HepG2 (cell line): ENCODE measurements at regions not wholly inside any gene's neighbourhood (a gene's known extent, or its start where the extent isn't known, plus 50 kb on each side); places are given as distances from the start of the nearest gene placed in this dataset.
"Not testable (repeated sequence)": the region's sequence is repeated elsewhere in the genome, so short reads cannot be mapped to it uniquely, and the experiment has no call there.

Source experiments
- ATAC-seq: fragments of 200-7000 bp; cut with Tn5 transposase; 3 replicates; pipeline ENCODE4 v1.9.1; 2020; ENCODE audit warnings: mild to moderate bottlenecking, moderate library complexity
- BruUV-seq: library from RNA; stranded (reverse); fragments of 400-500 nt; replicated peaks from 2 replicates; lab custom pipeline; 2021; lab: Mats Ljungman, UMichigan
- CTCF ChIA-PET: fragments of 300-600 bp; formaldehyde crosslinking; extraction: SDS; loops from one replicate; lab custom pipeline; 2021; ENCODE audit warnings: low total read pairs, inconsistent platforms, low intra/inter-chr PET ratio; lab: Yijun Ruan, JAX
- POLR2A ChIA-PET: fragments of 350-600 bp; sonication (Branson Sonifier 250); formaldehyde crosslinking; loops from one replicate; lab custom pipeline; 2020; ENCODE audit warnings: antibody characterized with exemption, inconsistent platforms; lab: Yijun Ruan, JAX
- DNase-seq: peaks from one replicate; pipeline ENCODE4 v3.0.0-alpha.2; 2015; ENCODE audit warnings: low spot score
- FAIRE-seq: peaks from 3 replicates; lab custom pipeline; 2011; peaks lifted over from hg19 to GRCh38; lab: Jason Lieb, UNC
- H2AFZ ChIP-seq: one replicate; pipeline ENCODE4 v1.6.1; 2011; ENCODE audit warnings: low read length, inconsistent platforms
- H3K27ac ChIP-seq: fragments of 300-600 bp; 3 replicates; pipeline ENCODE4 v1.8.0; 2011; ENCODE audit warnings: mixed run types, mild to moderate bottlenecking, mixed read lengths, low read length, inconsistent platforms; ENCODE audit not compliant: insufficient read depth; ENCODE audit errors: extremely low read length
- H3K27me3 ChIP-seq, 2 experiments: fragments of 200-600 bp in 1 of 2; 2 replicates in 1 of 2; 3 replicates in 1 of 2; pipeline versions ENCODE4 v1.6.0 to v1.8.0; 2011; ENCODE audit warnings: low read length in 2 of 2, mild to moderate bottlenecking in 2 of 2, moderate library complexity in 2 of 2, inconsistent platforms in 1 of 2; ENCODE audit not compliant: insufficient read depth in 2 of 2, control insufficient read depth in 1 of 2
- H3K36me3 ChIP-seq, 2 experiments: fragments of 200-600 bp in 1 of 2; replicated peaks in 1 of 2; 2 replicates in 1 of 2; 3 replicates in 1 of 2; pipeline versions ENCODE4 v1.5.1 to v1.8.0; 2011; ENCODE audit warnings: low read length in 2 of 2, inconsistent platforms in 1 of 2; ENCODE audit not compliant: insufficient read depth in 2 of 2, control insufficient read depth in 1 of 2
- H3K4me1 ChIP-seq: 2 replicates; pipeline ENCODE4 v1.5.1; 2012; ENCODE audit warnings: low read length, inconsistent platforms; ENCODE audit not compliant: insufficient read depth
- H3K4me2 ChIP-seq: 2 replicates; pipeline ENCODE4 v1.6.0; 2011; ENCODE audit warnings: low read depth, low read length, inconsistent platforms
- H3K4me3 ChIP-seq, 3 experiments: fragments of 200-600 bp in 1 of 3; sonication (generic), shearing (Covaris generic) in 1 of 3; replicated peaks in 1 of 3; 2 replicates each; pipeline ENCODE4 v1.5.1; 2011 to 2016; ENCODE audit warnings: low read length in 3 of 3, inconsistent platforms in 2 of 3, low read depth in 2 of 3, mild to moderate bottlenecking in 2 of 3, control low read depth in 1 of 3, mixed read lengths in 1 of 3; ENCODE audit not compliant: insufficient read depth in 1 of 3
- H3K79me2 ChIP-seq: one replicate; pipeline ENCODE4 v1.6.1; 2011; ENCODE audit warnings: low read length, inconsistent platforms; ENCODE audit not compliant: insufficient read depth
- H3K9ac ChIP-seq: 2 replicates; pipeline ENCODE4 v1.6.0; 2011; ENCODE audit warnings: mild to moderate bottlenecking, low read depth, low read length, inconsistent platforms; ENCODE audit not compliant: insufficient read depth
- H3K9me3 ChIP-seq: 2 replicates; pipeline ENCODE4 v1.5.1; 2012; ENCODE audit warnings: mild to moderate bottlenecking, low read length
- H4K20me1 ChIP-seq: 2 replicates; pipeline ENCODE4 v1.6.0; 2011; ENCODE audit warnings: inconsistent platforms, mild to moderate bottlenecking, low read length, moderate library complexity; ENCODE audit not compliant: insufficient read depth
- DNMT3B ChIP-seq: conservative IDR thresholded peaks from 2 replicates; pipeline ENCODE4 v1.6.1; 2016; ENCODE audit warnings: missing biosample characterization, control low read depth
- ISX ChIP-seq: sonication (generic); formaldehyde crosslinking; conservative IDR thresholded peaks from 2 replicates; pipeline ENCODE4 v1.5.0; 2020; ENCODE audit warnings: missing genetic modification reagents
- ZNF501 ChIP-seq: sonication (generic); formaldehyde crosslinking; IDR thresholded peaks from 2 replicates; pipeline ENCODE4 v1.5.1; 2020; ENCODE audit warnings: mild to moderate bottlenecking, moderate library complexity, missing genetic modification reagents
- WGBS: methylation state at CpG from one replicate; pipeline ENCODE4 v1.1.6; 2017; ENCODE audit warnings: low lambda C conversion rate; 5-methylcytosine and 5-hydroxymethylcytosine counted together
- in situ Hi-C: cut with HindIII; loops from 2 replicates; pipeline ENCODE4 v1.10.0; 2017; ENCODE audit warnings: low pct_unique_long_range_greater_than_20kb; ENCODE audit not compliant: extremely low pct_ligation_motif_present
- intact Hi-C: fragments of 100-400 bp; cut with micrococcal nuclease; formaldehyde crosslinking; loops from one replicate; pipeline ENCODE4 v1.10.0; 2022; ENCODE audit not compliant: unreplicated experiment
- TF ChIP-seq, protein P1 (sequence below), 2 experiments: IDR thresholded peaks; 2 replicates each; pipeline ENCODE4 v1.6.1; 2011 to 2012; ENCODE audit warnings: low read length in 2 of 2, borderline replicate concordance in 1 of 2, low read depth in 1 of 2, mild to moderate bottlenecking in 1 of 2, moderate library complexity in 1 of 2
- TF ChIP-seq, protein P2 (sequence below): sonication (generic); formaldehyde crosslinking; IDR thresholded peaks from 2 replicates; pipeline ENCODE4 v1.4.0; 2020; ENCODE audit warnings: missing genetic modification reagents, low read depth, mild to moderate bottlenecking, borderline replicate concordance
- TF ChIP-seq, protein P3 (sequence below): sonication (generic); formaldehyde crosslinking; IDR thresholded peaks from 2 replicates; pipeline ENCODE4 v1.8.0; 2022; ENCODE audit warnings: missing genetic modification reagents, mild to moderate bottlenecking, borderline replicate concordance
- TF ChIP-seq, protein P4 (sequence below): sonication (generic); formaldehyde crosslinking; IDR thresholded peaks from 2 replicates; pipeline ENCODE4 v1.9.0; 2022; ENCODE audit warnings: missing genetic modification reagents, mild to moderate bottlenecking, borderline replicate concordance

DNA sequence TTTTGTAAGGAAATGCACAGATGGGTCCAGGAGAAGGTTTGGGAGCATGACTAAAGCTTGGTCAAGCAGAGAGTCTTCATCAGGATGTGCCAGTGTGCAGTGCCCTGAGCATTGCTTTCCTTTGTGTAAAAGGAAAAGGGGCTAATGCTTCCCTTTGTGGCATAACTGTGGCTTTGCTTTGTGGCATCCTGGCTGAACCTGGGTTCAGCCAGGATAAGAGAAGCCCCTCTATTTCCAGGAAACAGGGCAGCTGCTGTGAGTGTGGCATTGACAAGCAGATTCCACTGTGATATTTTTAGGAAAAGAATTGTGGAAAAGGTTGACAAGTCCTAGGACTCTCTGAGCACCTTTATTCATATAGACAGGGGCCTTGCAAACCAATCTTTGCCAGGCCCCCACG lies 193.4 kb upstream of the CXCL12 start:
- TF ChIP-seq, protein P1, sequence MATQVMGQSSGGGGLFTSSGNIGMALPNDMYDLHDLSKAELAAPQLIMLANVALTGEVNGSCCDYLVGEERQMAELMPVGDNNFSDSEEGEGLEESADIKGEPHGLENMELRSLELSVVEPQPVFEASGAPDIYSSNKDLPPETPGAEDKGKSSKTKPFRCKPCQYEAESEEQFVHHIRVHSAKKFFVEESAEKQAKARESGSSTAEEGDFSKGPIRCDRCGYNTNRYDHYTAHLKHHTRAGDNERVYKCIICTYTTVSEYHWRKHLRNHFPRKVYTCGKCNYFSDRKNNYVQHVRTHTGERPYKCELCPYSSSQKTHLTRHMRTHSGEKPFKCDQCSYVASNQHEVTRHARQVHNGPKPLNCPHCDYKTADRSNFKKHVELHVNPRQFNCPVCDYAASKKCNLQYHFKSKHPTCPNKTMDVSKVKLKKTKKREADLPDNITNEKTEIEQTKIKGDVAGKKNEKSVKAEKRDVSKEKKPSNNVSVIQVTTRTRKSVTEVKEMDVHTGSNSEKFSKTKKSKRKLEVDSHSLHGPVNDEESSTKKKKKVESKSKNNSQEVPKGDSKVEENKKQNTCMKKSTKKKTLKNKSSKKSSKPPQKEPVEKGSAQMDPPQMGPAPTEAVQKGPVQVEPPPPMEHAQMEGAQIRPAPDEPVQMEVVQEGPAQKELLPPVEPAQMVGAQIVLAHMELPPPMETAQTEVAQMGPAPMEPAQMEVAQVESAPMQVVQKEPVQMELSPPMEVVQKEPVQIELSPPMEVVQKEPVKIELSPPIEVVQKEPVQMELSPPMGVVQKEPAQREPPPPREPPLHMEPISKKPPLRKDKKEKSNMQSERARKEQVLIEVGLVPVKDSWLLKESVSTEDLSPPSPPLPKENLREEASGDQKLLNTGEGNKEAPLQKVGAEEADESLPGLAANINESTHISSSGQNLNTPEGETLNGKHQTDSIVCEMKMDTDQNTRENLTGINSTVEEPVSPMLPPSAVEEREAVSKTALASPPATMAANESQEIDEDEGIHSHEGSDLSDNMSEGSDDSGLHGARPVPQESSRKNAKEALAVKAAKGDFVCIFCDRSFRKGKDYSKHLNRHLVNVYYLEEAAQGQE (IDR thresholded peaks at IDR 0.05; ENCODE audit: borderline replicate concordance in 1 of 2, low read depth in 1 of 2, low read length in 2 of 2), result no peak
- TF ChIP-seq, protein P2, sequence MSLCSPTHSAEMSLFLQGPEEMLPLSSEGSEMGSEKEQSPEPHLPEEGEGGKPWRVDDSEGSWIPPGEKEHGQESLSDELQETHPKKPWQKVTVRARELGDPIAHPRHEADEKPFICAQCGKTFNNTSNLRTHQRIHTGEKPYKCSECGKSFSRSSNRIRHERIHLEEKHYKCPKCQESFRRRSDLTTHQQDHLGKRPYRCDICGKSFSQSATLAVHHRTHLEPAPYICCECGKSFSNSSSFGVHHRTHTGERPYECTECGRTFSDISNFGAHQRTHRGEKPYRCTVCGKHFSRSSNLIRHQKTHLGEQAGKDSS (CRISPR knock-in tag), result no peak
- no peak for TF ChIP-seq ZNF501 (CRISPR knock-in tag)
- TF ChIP-seq, protein P3, sequence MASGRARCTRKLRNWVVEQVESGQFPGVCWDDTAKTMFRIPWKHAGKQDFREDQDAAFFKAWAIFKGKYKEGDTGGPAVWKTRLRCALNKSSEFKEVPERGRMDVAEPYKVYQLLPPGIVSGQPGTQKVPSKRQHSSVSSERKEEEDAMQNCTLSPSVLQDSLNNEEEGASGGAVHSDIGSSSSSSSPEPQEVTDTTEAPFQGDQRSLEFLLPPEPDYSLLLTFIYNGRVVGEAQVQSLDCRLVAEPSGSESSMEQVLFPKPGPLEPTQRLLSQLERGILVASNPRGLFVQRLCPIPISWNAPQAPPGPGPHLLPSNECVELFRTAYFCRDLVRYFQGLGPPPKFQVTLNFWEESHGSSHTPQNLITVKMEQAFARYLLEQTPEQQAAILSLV, result no peak
- TF ChIP-seq DNMT3B, result no peak
- TF ChIP-seq, protein P4, sequence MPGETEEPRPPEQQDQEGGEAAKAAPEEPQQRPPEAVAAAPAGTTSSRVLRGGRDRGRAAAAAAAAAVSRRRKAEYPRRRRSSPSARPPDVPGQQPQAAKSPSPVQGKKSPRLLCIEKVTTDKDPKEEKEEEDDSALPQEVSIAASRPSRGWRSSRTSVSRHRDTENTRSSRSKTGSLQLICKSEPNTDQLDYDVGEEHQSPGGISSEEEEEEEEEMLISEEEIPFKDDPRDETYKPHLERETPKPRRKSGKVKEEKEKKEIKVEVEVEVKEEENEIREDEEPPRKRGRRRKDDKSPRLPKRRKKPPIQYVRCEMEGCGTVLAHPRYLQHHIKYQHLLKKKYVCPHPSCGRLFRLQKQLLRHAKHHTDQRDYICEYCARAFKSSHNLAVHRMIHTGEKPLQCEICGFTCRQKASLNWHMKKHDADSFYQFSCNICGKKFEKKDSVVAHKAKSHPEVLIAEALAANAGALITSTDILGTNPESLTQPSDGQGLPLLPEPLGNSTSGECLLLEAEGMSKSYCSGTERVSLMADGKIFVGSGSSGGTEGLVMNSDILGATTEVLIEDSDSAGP (CRISPR knock-in tag), result no peak
- no peak for TF ChIP-seq ISX (CRISPR knock-in tag)
- no peaks in the 10 kb centered on the region for H4K20me1 ChIP-seq
- in situ Hi-C loops, result no loop called here
- BruUV-seq, result no TSS peak
- no peak overlapping the region for H3K9ac ChIP-seq
- no peaks in the 10 kb centered on the region for H3K9me3 ChIP-seq
- FAIRE-seq (no peak), DNase-seq (no peak), ATAC-seq (no peak)
- ChIA-PET CTCF (no interaction called here), POLR2A (no interaction called here)
- H3K27me3 ChIP-seq, result peaks cover 0 to 2% of the 10 kb centered on the region in 2 experiments; a peak in 1 of 5 replicates
- no peaks in the 10 kb centered on the region for H3K4me1 ChIP-seq
- H3K79me2 ChIP-seq, result no peaks in the 10 kb centered on the region
- no peak overlapping the region for H3K27ac ChIP-seq
- intact Hi-C loops, result no loop called here
- no peak overlapping the region for H2AFZ ChIP-seq
- H3K36me3 ChIP-seq, result no peaks in the 10 kb centered on the region
- H3K4me2 ChIP-seq, result no peak overlapping the region
- no peak overlapping the region for H3K4me3 ChIP-seq
- no CpG with 5 or more reads among the region's 1 CpG for WGBS

DNA sequence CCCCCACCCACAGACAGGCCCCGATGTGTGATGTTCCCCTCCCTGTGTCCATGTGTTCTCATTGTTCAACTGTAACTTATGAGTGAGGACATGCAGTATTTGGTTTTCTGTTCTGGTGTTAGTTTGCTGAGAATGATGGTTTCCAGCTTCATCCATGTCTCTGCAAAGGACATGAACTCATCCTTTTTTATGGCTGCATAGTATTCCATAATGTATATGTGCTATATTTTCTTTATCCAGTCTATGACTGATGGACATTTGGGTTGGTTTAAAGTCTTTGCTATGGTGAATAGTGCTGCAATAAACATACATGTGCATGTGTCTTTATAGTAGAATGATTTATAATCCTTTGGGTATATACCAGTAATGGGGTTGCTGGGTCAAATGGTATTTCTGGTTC lies 194.1 kb upstream of the CXCL12 start:
- H3K9ac ChIP-seq, H3K9me3 ChIP-seq, BruUV-seq, H3K36me3 ChIP-seq, intact Hi-C loops, FAIRE-seq, H3K27ac ChIP-seq, H3K27me3 ChIP-seq, H3K79me2 ChIP-seq, H4K20me1 ChIP-seq, CTCF ChIA-PET, H3K4me1 ChIP-seq, H3K4me2 ChIP-seq, POLR2A ChIA-PET, in situ Hi-C loops, ATAC-seq, DNase-seq, H3K4me3 ChIP-seq, H2AFZ ChIP-seq: not testable (repeated sequence)
- 0% methylated on average over 1 of the region's 1 CpG for WGBS
